Left kidney (tissue), 1 donor: ENCODE measurements at regions not wholly inside any gene's neighbourhood (a gene's known extent, or its start where the extent isn't known, plus 50 kb on each side); places are given as distances from the start of the nearest gene placed in this dataset.

Experiments used
- DNase-seq: peaks from one replicate; pipeline ENCODE4 v3.0.0-alpha.2; 2013

DNA sequence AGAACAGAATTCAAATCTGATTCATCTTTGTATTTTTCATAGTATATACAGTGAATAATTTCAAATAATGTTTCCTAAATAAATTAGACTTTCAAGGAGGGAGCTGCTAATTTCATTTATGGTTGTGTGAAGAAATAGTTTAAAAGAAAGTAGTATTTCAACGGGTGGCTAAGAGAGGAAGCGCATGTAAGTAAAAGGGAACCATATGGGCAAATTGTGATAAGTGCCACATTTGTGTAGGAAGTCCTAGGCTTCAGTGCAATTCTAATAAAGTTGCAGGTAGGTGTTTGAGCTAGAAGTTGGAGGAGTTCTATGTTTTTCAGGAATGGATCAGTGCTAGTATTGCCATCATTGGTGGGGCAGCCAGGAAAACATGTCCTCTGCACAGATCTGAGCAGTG is 178.8 kb upstream of the PRDM1 start:
- no peak for DNase-seq

- DNase-seq, result no peak
These were observed 183.6 kb upstream of the PRDM1 start for GRCh38 chr6:105902401-105903031.

- no peak for DNase-seq
These were observed 184.6 kb upstream of the PRDM1 start for GRCh38 chr6:105901583-105901982.

- DNase-seq, result no peak
These were observed 185.8 kb upstream of the PRDM1 start for GRCh38 chr6:105900125-105900937.

- DNase-seq, result no peak
These were observed 187.8 kb upstream of the PRDM1 start for GRCh38 chr6:105898286-105898685.

- DNase-seq, result no peak
These were observed 189.0 kb upstream of the PRDM1 start for GRCh38 chr6:105897131-105897530.

GRCh38 chr6:105896821-105897095 is 189.4 kb upstream of the PRDM1 start:
- no peak for DNase-seq

DNA sequence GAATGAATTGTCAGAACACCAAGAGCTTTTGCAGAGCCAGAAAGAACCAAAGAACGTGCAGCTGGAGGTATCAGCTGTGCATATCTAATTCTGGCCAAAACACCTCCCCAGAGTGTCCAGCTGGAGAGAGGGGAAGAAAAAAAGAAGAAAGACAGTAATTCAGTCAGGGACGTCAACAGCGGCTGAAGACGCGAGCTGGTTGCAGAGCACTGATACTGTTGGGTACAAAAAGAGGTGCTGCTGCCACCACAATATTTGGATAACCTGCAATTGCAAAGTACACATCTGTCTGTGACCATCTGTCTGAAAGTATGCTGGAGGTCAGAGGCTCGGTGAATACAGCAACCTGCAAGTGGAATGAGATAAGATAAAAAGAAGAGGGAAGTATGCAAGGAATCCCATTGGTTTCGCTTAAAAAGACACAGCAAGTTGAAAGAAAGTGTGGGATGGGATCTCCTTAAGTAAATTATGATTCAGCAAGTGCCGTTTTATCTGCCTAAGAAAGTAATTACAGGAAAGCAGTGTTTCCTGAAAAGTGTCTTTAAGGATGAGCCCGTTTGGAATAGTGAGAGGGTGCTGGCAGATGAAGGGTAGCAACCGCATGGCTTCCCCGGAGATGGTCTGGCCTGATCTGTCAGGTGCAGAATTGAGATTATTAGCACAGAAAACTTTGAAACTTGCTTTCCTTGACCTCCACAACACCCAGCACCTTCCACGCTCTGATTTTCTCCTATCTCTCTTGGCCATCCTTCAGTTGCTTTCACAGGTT is 189.9 kb upstream of the PRDM1 start:
- DNase-seq, result no peak

- DNase-seq, result no peak
These were observed 191.6 kb upstream of the PRDM1 start for GRCh38 chr6:105894556-105894955.

- DNase-seq, result no peak
These were observed 192.4 kb upstream of the PRDM1 start for GRCh38 chr6:105893741-105894140.

GRCh38 chr6:105892577-105893262 is 193.4 kb upstream of the PRDM1 start:
- no peak for DNase-seq

GRCh38 chr6:105890521-105891244 is 195.5 kb upstream of the PRDM1 start:
- DNase-seq, result no peak

DNA sequence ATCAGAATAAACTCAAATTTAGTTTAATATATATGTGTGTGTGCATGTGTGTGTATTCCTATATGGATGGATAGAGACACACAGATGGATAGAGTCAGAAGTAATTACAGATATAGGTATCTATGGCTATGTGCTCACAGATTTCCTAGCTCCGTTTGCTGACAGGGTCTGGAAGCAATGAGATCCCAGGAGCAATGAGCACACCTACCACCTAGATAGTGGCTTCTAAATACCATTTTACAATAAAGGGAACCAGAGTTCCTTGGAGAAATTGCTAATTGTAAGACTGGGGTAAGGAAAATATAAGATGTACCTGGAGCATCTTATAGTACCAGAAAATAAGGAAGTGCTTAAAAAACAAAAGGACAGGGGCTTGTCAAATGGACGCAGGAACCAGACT is 196.2 kb upstream of the PRDM1 start:
- no peak for DNase-seq

DNA sequence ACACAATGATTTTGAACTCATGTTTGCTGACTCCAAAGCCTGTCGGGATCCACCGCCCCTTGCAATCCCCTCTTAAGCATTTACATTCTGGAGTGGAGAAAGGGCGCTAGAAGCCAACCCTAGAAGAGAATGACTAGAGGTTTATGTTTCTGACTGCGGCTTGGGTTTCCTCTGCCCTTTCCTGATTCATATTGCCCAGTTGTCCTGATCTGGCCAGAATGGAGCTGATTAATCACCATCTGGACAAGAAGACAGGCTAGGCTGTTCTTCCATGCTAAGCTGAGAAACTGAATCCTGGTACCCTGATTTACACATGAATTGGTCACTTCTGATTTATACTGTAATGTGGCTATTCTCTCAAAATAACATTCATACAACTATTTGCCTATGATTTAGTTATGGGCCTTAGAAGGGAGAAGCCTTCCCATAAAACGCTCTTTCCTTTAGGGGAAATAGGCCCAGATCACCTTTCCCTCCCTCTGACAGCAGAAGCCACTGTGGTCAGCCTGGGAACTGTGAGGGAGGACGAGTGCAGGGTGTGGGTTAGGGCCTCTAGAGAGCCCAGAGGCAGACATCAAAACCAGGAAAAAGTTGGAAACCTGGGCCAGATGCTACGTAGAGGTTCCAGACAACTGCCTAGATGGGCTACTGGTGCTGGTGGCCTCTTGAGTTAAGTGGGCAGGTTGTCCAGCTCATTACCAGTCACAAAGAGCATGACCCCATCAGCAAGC is 199.2 kb upstream of the PRDM1 start:
- DNase-seq, result no peak

- DNase-seq, result no peak
These were observed 199.9 kb upstream of the PRDM1 start for GRCh38 chr6:105886066-105886813.

DNA sequence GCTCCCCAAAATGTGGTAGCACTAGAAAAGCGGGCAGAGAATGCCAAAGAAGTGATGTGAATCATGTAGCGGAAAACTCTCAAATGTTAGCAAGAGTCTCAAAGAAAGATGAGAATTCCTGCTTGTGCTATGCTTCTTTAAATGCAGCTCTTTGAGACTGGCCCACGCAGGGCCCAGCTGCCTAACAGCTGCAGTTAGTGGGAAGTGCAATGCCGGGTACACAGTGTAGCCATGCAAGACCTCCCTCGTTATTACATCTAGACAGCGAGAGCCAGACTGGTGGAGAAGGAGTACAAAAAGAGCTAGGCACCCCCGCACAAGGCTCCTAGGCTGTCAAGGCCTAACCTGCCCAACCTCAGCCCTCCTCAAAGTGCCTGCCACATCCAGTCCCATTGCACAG is 201.7 kb upstream of the PRDM1 start:
- no peak for DNase-seq

GRCh38 chr6:105884011-105884410 is 202.1 kb upstream of the PRDM1 start:
- DNase-seq, result no peak

DNA sequence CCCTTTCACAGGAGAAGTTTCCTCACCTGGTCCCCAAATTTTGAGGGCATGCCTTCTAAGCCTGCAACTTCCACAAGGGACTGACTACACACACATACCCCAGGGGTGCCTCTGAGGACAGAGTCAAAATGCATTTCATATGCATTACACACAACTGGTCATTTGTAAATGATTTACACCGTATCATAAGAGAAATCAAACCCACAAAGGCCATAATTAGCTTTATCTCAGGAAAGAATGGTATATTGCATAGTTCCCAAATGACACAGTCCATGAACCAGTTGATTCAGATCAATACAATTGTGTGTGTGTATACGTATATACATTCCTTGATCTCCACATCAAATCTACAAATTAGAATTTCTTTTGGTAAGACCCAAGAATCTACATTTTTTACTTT is 203.3 kb upstream of the PRDM1 start:
- DNase-seq, result no peak

GRCh38 chr6:105882121-105882803 is 203.9 kb upstream of the PRDM1 start:
- no peak for DNase-seq

DNA sequence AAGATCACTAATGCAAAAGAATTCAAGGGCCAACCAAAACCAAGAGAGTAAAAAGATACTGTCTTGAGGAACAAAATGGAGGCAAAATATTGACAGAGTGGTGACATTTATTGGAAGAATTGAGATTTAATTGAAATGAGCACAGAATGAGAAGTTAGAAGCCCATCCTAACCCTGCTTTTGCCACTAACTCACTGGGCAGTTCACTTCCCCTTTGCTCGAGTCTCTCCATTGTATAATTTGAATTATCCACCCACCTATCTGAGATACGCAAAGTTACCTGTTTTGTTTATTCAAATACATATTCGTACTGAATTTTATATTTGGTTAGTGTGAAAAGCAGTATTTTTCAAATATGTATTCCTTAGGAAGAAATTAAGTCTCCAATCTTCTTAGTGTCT is 204.5 kb upstream of the PRDM1 start:
- no peak for DNase-seq
